Heart left ventricle (tissue), 13 donors: ENCODE measurements at regions not wholly inside any gene's neighbourhood (a gene's known extent, or its start where the extent isn't known, plus 50 kb on each side); places are given as distances from the start of the nearest gene placed in this dataset.

Experiments used
- POLR2A ChIP-seq, 2 donors: fragments of 450-650 bp; IDR thresholded peaks; one replicate each; pipeline ENCODE4 v1.6.1; 2017; ENCODE audit warnings: antibody characterized with exemption in 2 of 2, mild to moderate bottlenecking in 2 of 2, moderate library complexity in 2 of 2
- TF ChIP-seq, protein P1 (sequence below), 12 donors: fragments of 200-600 bp; sonication (generic) in 4 of 12; IDR thresholded peaks; one replicate each; pipeline versions ENCODE4 v1.5.0 to v1.8.0; 2018 to 2022; ENCODE audit warnings: antibody characterized with exemption in 12 of 12, mild to moderate bottlenecking in 5 of 12
- donor health status: ischemic (EF 13 %, LVEDD 7.1; RV severe dilation, severe dysfunction).
- donor health status: DM: no; HTN: yes; CAD: no.
- donor health status: DM: no; HTN: no; CAD: no.
- donor health status: ischemic (EF 25% LVEDD 6.9; RV normal size, moderate dysfunction).
- donor health status: ischemic (EF 25% LVEDD 5.7; RV mildly dilated, moderate dysfunction).
- donor health status: ischemic (EF 35%, LVEDD 5.7; RV mildly dilated, moderate dysfunction).
- donor health status: nonischemic (EF 11% LVEDD 7.7; RV severe dilation, severe dysfunction).
- donor health status: DM: yes; HTN: yes; CAD: no.
- donor health status: PGD.
- donor health status: ischemic (EF 29% LVEDD 5.4; RV normal size, mild dysfunction).
- donor health status: nonischemic (EF 23%, LVEDD 6.1; RV moderate dilation, normal function).

DNA sequence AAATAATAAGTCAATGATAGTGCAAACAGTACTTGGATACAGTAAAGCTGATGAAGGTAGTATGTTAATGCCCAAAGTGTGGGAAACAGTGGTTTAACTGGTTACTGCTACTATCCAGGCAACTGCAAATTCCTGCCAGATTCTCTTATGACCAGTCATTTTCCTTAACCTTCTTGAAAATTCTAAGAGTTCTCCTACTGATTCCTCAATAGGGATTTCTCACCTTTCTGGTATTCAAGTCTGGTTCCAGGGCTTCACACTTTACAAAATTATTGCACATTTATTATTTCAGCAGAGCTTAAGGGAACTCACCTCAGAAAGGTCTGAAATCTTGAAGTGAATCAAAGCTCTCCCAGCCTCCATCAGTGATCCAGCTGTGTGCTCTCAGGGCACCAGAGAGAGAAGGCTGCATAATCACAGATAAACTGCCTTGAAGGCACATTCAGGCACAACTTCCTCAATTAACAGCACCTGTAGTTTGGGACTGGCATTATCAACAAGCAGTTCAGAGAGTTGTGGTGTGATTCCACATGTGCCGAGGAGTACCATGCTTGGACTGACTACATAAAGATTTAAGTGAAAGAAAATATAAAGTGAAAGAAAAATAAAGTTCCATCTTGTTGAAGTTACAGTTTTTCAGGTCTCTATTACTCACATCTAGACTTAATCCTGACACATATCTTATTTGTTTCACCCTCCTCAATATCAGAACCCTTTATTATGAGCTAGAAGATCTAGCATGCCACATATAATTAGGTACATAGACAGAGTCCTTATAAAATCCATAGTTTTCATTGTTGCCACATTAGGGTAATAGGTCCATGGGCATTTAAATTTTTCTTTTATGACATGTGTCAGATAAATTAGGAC is 59.5 kb upstream of the TIPARP start:
- TF ChIP-seq, protein P1, sequence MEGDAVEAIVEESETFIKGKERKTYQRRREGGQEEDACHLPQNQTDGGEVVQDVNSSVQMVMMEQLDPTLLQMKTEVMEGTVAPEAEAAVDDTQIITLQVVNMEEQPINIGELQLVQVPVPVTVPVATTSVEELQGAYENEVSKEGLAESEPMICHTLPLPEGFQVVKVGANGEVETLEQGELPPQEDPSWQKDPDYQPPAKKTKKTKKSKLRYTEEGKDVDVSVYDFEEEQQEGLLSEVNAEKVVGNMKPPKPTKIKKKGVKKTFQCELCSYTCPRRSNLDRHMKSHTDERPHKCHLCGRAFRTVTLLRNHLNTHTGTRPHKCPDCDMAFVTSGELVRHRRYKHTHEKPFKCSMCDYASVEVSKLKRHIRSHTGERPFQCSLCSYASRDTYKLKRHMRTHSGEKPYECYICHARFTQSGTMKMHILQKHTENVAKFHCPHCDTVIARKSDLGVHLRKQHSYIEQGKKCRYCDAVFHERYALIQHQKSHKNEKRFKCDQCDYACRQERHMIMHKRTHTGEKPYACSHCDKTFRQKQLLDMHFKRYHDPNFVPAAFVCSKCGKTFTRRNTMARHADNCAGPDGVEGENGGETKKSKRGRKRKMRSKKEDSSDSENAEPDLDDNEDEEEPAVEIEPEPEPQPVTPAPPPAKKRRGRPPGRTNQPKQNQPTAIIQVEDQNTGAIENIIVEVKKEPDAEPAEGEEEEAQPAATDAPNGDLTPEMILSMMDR (IDR thresholded peaks at IDR 0.05), result no peak
- TF ChIP-seq POLR2A (IDR thresholded peaks at IDR 0.05), result no peak
